ENCODE measurements at regions not wholly inside any gene's neighbourhood (a gene's known extent, or its start where the extent isn't known, plus 50 kb on each side); places are given as distances from the start of the nearest gene placed in this dataset.
"Not testable (repeated sequence)": the region's sequence is repeated elsewhere in the genome, so short reads cannot be mapped to it uniquely, and the experiment has no call there.

- DNase-seq (ENCODE audit: low spot score), result no peak
These were observed 1664.5 kb downstream of the EFNA5 start for GRCh38 chr5:106006242-106006641.

GRCh38 chr5:105998991-105999390, 1671.7 kb downstream of the EFNA5 start:
- DNase-seq (ENCODE audit: low spot score), result not testable (repeated sequence)

- no peak for DNase-seq (ENCODE audit: low spot score)
These were observed 1677.7 kb downstream of the EFNA5 start for GRCh38 chr5:105993027-105993426.

GRCh38 chr5:105982526-105982925, 1688.2 kb downstream of the EFNA5 start:
- DNase-seq (ENCODE audit: low spot score), result no peak

GRCh38 chr5:105978011-105978410, 1692.7 kb downstream of the EFNA5 start:
- DNase-seq (ENCODE audit: low spot score), result no peak

GRCh38 chr5:105977163-105977562, 1693.6 kb downstream of the EFNA5 start:
- DNase-seq (ENCODE audit: low spot score), result no peak

- DNase-seq (ENCODE audit: low spot score), result no peak
These were observed 1699.8 kb downstream of the EFNA5 start for GRCh38 chr5:105970919-105971318.

- no peak for DNase-seq (ENCODE audit: low spot score)
These were observed 1701.8 kb downstream of the EFNA5 start for GRCh38 chr5:105968981-105969380.

- DNase-seq (ENCODE audit: low spot score), result no peak
These were observed 1707.0 kb downstream of the EFNA5 start for GRCh38 chr5:105963696-105964255.

GRCh38 chr5:105961572-105961971, 1709.2 kb downstream of the EFNA5 start:
- DNase-seq (ENCODE audit: low spot score), result no peak

- DNase-seq (ENCODE audit: low spot score), result no peak
These were observed 1714.1 kb downstream of the EFNA5 start for GRCh38 chr5:105956456-105957196.

- DNase-seq (ENCODE audit: low spot score), result no peak
These were observed 1716.4 kb downstream of the EFNA5 start for GRCh38 chr5:105954341-105954740.

GRCh38 chr5:105953616-105954015, 1717.1 kb downstream of the EFNA5 start:
- no peak for DNase-seq (ENCODE audit: low spot score)

- DNase-seq (ENCODE audit: low spot score), result peak; percentile 13
These were observed 1717.9 kb downstream of the EFNA5 start for GRCh38 chr5:105952875-105953274.

GRCh38 chr5:105947461-105947860, 1723.3 kb downstream of the EFNA5 start:
- no peak for DNase-seq (ENCODE audit: low spot score)

- DNase-seq (ENCODE audit: low spot score), result no peak
These were observed 1725.3 kb downstream of the EFNA5 start for GRCh38 chr5:105945203-105945972.

- DNase-seq (ENCODE audit: low spot score), result no peak
These were observed 1730.6 kb downstream of the EFNA5 start for GRCh38 chr5:105940181-105940580.

GRCh38 chr5:105934171-105934570, 1736.6 kb downstream of the EFNA5 start:
- DNase-seq (ENCODE audit: low spot score), result no peak

GRCh38 chr5:105931881-105932421, 1738.8 kb downstream of the EFNA5 start:
- no peak for DNase-seq (ENCODE audit: low spot score)

GRCh38 chr5:105929858-105930257, 1740.9 kb downstream of the EFNA5 start:
- no peak for DNase-seq (ENCODE audit: low spot score)

- no peak for DNase-seq (ENCODE audit: low spot score)
These were observed 1746.4 kb downstream of the EFNA5 start for GRCh38 chr5:105924366-105924765.

- no peak for DNase-seq (ENCODE audit: low spot score)
These were observed 1748.2 kb downstream of the EFNA5 start for GRCh38 chr5:105922574-105922973.

- no peak for DNase-seq (ENCODE audit: low spot score)
These were observed 1748.7 kb downstream of the EFNA5 start for GRCh38 chr5:105922080-105922479.
